Activated CD8-positive, alpha-beta T cell treated with anti-CD3 and anti-CD28 coated beads, Interleukin-2, amount 10 ng/mL, durations not matched to agents 7 days and 5 days (primary cell): ENCODE measurements at regions not wholly inside any gene's neighbourhood (a gene's known extent, or its start where the extent isn't known, plus 50 kb on each side); places are given as distances from the start of the nearest gene placed in this dataset.

ENCODE experiments used
- ATAC-seq: fragments of 150-1000 bp; cut with Tn5 transposase; one replicate; pipeline ENCODE4 v1.10.0; 2021; ENCODE audit warnings: moderate library complexity
- CTCF ChIA-PET: fragments of 350-600 bp; sonication (Branson Sonifier 250); formaldehyde crosslinking; loops from one replicate; lab custom pipeline; 2021; ENCODE audit warnings: antibody characterized with exemption; lab: Charles Lee
- POLR2A ChIA-PET: fragments of 350-600 bp; sonication (Branson Sonifier 250); formaldehyde crosslinking; loops from one replicate; lab custom pipeline; 2021; ENCODE audit warnings: antibody characterized with exemption; lab: Charles Lee
- DNase-seq: peaks from one replicate; pipeline ENCODE4 v3.0.0-alpha.2; 2020
- H3K27ac Mint-ChIP-seq: one replicate; pipeline ENCODE4 v1.8.0; 2021; ENCODE audit warnings: mild to moderate bottlenecking, mixed read lengths
- H3K27me3 Mint-ChIP-seq: one replicate; pipeline ENCODE4 v1.8.0; 2021; ENCODE audit warnings: low read depth, mixed read lengths
- H3K36me3 Mint-ChIP-seq: one replicate; pipeline ENCODE4 v1.8.0; 2021; ENCODE audit warnings: low read depth, mixed read lengths
- H3K4me1 Mint-ChIP-seq: one replicate; pipeline ENCODE4 v1.8.0; 2021; ENCODE audit warnings: low read depth, mixed read lengths
- H3K4me3 Mint-ChIP-seq: one replicate; pipeline ENCODE4 v1.8.0; 2021; ENCODE audit warnings: mild to moderate bottlenecking, mixed read lengths
- H3K9me3 Mint-ChIP-seq: one replicate; pipeline ENCODE4 v1.8.0; 2022; ENCODE audit warnings: mixed read lengths; ENCODE audit not compliant: insufficient read depth

GRCh38 chr10:111725050-111725449 is 458.5 kb downstream of the GPAM start:
- no peaks in the 10 kb centered on the region for H3K36me3 Mint-ChIP-seq
- no peak overlapping the region for H3K27ac Mint-ChIP-seq
- DNase-seq (no peak), ATAC-seq (no peak)
- no peaks in the 10 kb centered on the region for H3K4me1 Mint-ChIP-seq
- CTCF ChIA-PET = no interaction called here
- POLR2A ChIA-PET = no interaction called here
- no peaks in the 10 kb centered on the region for H3K27me3 Mint-ChIP-seq
- no peaks in the 10 kb centered on the region for H3K9me3 Mint-ChIP-seq
- H3K4me3 Mint-ChIP-seq = no peak overlapping the region

GRCh38 chr10:111732166-111732785 is 451.3 kb downstream of the GPAM start:
- POLR2A ChIA-PET = no interaction called here
- CTCF ChIA-PET = no interaction called here
- no peaks in the 10 kb centered on the region for H3K27me3 Mint-ChIP-seq

GRCh38 chr10:111739125-111739873 is 444.3 kb downstream of the GPAM start:
- POLR2A ChIA-PET = no interaction called here
- DNase-seq = no peak
- Mint-ChIP-seq H3K4me3 (no peak overlapping the region), H3K4me1 (no peaks in the 10 kb centered on the region), H3K36me3 (no peaks in the 10 kb centered on the region), H3K9me3 (no peaks in the 10 kb centered on the region), H3K27ac (no peak overlapping the region), H3K27me3 (no peaks in the 10 kb centered on the region)
- no peak for ATAC-seq
- CTCF ChIA-PET = no interaction called here

More at GRCh38 chr10:111732166-111732785, 451.3 kb downstream of the GPAM start:
- DNase-seq (no peak), ATAC-seq (no peak)
- H3K36me3 Mint-ChIP-seq = no peaks in the 10 kb centered on the region
- H3K27ac Mint-ChIP-seq = no peak overlapping the region
- H3K4me1 Mint-ChIP-seq = no peaks in the 10 kb centered on the region
- no peaks in the 10 kb centered on the region for H3K9me3 Mint-ChIP-seq
- no peak overlapping the region for H3K4me3 Mint-ChIP-seq

GRCh38 chr10:111739874-111740139 is 443.8 kb downstream of the GPAM start:
- no peaks in the 10 kb centered on the region for H3K27me3 Mint-ChIP-seq
- CTCF ChIA-PET = no interaction called here
- no peak overlapping the region for H3K27ac Mint-ChIP-seq
- H3K36me3 Mint-ChIP-seq = no peaks in the 10 kb centered on the region
- DNase-seq (no peak), ATAC-seq (no peak)
- POLR2A ChIA-PET = no interaction called here
- H3K9me3 Mint-ChIP-seq = no peaks in the 10 kb centered on the region
- H3K4me3 Mint-ChIP-seq = no peak overlapping the region
- no peaks in the 10 kb centered on the region for H3K4me1 Mint-ChIP-seq

- H3K36me3 Mint-ChIP-seq = no peaks in the 10 kb centered on the region
- ChIA-PET POLR2A (no interaction called here), CTCF (no interaction called here)
- ATAC-seq (no peak), DNase-seq (no peak)
- H3K27me3 Mint-ChIP-seq = no peaks in the 10 kb centered on the region
- H3K4me1 Mint-ChIP-seq = no peaks in the 10 kb centered on the region
- no peak overlapping the region for H3K4me3 Mint-ChIP-seq
- H3K9me3 Mint-ChIP-seq = no peaks in the 10 kb centered on the region
- H3K27ac Mint-ChIP-seq = no peak overlapping the region
These were observed 437.6 kb downstream of the GPAM start for GRCh38 chr10:111745982-111746381.

- Mint-ChIP-seq H3K27ac (no peak overlapping the region), H3K9me3 (no peaks in the 10 kb centered on the region), H3K4me3 (no peak overlapping the region), H3K4me1 (no peaks in the 10 kb centered on the region), H3K36me3 (no peaks in the 10 kb centered on the region), H3K27me3 (no peaks in the 10 kb centered on the region)
- POLR2A ChIA-PET = no interaction called here
- ATAC-seq (no peak), DNase-seq (no peak)
- CTCF ChIA-PET = no interaction called here
These were observed 435.8 kb downstream of the GPAM start for GRCh38 chr10:111747751-111748150.

GRCh38 chr10:111748184-111748583 is 435.4 kb downstream of the GPAM start:
- Mint-ChIP-seq H3K36me3 (no peaks in the 10 kb centered on the region), H3K4me1 (no peaks in the 10 kb centered on the region), H3K27ac (no peak overlapping the region), H3K27me3 (no peaks in the 10 kb centered on the region), H3K9me3 (no peaks in the 10 kb centered on the region), H3K4me3 (no peak overlapping the region)
- no peak for DNase-seq
- CTCF ChIA-PET = no interaction called here
- POLR2A ChIA-PET = no interaction called here
- no peak for ATAC-seq

- no peaks in the 10 kb centered on the region for H3K4me1 Mint-ChIP-seq
- ATAC-seq (no peak), DNase-seq (no peak)
- no peaks in the 10 kb centered on the region for H3K36me3 Mint-ChIP-seq
- no peaks in the 10 kb centered on the region for H3K9me3 Mint-ChIP-seq
- no peak overlapping the region for H3K27ac Mint-ChIP-seq
- CTCF ChIA-PET = no interaction called here
- no peak overlapping the region for H3K4me3 Mint-ChIP-seq
- POLR2A ChIA-PET = no interaction called here
- no peaks in the 10 kb centered on the region for H3K27me3 Mint-ChIP-seq
These were observed 433.3 kb downstream of the GPAM start for GRCh38 chr10:111750165-111750849.

- Mint-ChIP-seq H3K4me1 (no peaks in the 10 kb centered on the region), H3K36me3 (no peaks in the 10 kb centered on the region), H3K27me3 (no peaks in the 10 kb centered on the region), H3K27ac (no peak overlapping the region), H3K9me3 (no peaks in the 10 kb centered on the region), H3K4me3 (no peak overlapping the region)
- DNase-seq (peak; percentile 25), ATAC-seq (no peak)
- CTCF ChIA-PET = interaction anchor here (0.8 to 2.3 kb wide), 3 partner anchors 80 to 1148 kb away, joined by 3 to 14 read pairs (median 3); no protein-coding TSS in a partner anchor
- POLR2A ChIA-PET = no interaction called here
These were observed 427.1 kb downstream of the GPAM start for GRCh38 chr10:111756217-111757061.

GRCh38 chr10:111758593-111758992 is 425.0 kb downstream of the GPAM start:
- DNase-seq = no peak
- ChIA-PET CTCF (no interaction called here), POLR2A (no interaction called here)
- Mint-ChIP-seq H3K4me3 (no peak overlapping the region), H3K36me3 (no peaks in the 10 kb centered on the region), H3K27me3 (no peaks in the 10 kb centered on the region), H3K9me3 (no peaks in the 10 kb centered on the region), H3K4me1 (no peaks in the 10 kb centered on the region), H3K27ac (no peak overlapping the region)
- no peak for ATAC-seq

- no peak for ATAC-seq
- CTCF ChIA-PET = no interaction called here
These were observed 421.5 kb downstream of the GPAM start for GRCh38 chr10:111762114-111762513.

GRCh38 chr10:111765216-111765615 is 418.3 kb downstream of the GPAM start:
- no peak for ATAC-seq
- no peaks in the 10 kb centered on the region for H3K9me3 Mint-ChIP-seq
- no peaks in the 10 kb centered on the region for H3K4me1 Mint-ChIP-seq
- POLR2A ChIA-PET = no interaction called here
- no peaks in the 10 kb centered on the region for H3K27me3 Mint-ChIP-seq
- no peak overlapping the region for H3K27ac Mint-ChIP-seq
- H3K4me3 Mint-ChIP-seq = no peak overlapping the region
- CTCF ChIA-PET = no interaction called here
- DNase-seq = no peak
- no peaks in the 10 kb centered on the region for H3K36me3 Mint-ChIP-seq

More at GRCh38 chr10:111762114-111762513, 421.5 kb downstream of the GPAM start:
- Mint-ChIP-seq H3K9me3 (no peaks in the 10 kb centered on the region), H3K27ac (no peak overlapping the region), H3K4me1 (no peaks in the 10 kb centered on the region), H3K36me3 (no peaks in the 10 kb centered on the region), H3K27me3 (no peaks in the 10 kb centered on the region), H3K4me3 (no peak overlapping the region)
- POLR2A ChIA-PET = no interaction called here
- DNase-seq = no peak
